ENCODE measurements at regions not wholly inside any gene's neighbourhood (a gene's known extent, or its start where the extent isn't known, plus 50 kb on each side); places are given as distances from the start of the nearest gene placed in this dataset.

- TF ChIP-seq CEBPB (IDR thresholded peaks at IDR 0.05) (no peak), HMGXB4 (CRISPR knock-in tag; IDR thresholded peaks at IDR 0.05; ENCODE audit: borderline replicate concordance) (no peak), CTCF (IDR thresholded peaks at IDR 0.05) (no peak), MAX (IDR thresholded peaks at IDR 0.05) (no peak), MYC (IDR thresholded peaks at IDR 0.05; ENCODE audit: borderline replicate concordance, low read length) (no peak), E2F6 (IDR thresholded peaks at IDR 0.05; ENCODE audit: borderline replicate concordance, low read depth) (no peak), NFE2L2 (conservative IDR thresholded peaks at IDR 0.05; ENCODE audit: low read length) (no peak), RARB (CRISPR knock-in tag; IDR thresholded peaks at IDR 0.05) (no peak), REST (IDR thresholded peaks at IDR 0.05) (no peak)
These were observed 252.3 kb downstream of the GATA3 start for GRCh38 chr10:8306685-8307364.
